HG03457 (cell line): ENCODE measurements at regions not wholly inside any gene's neighbourhood (a gene's known extent, or its start where the extent isn't known, plus 50 kb on each side); places are given as distances from the start of the nearest gene placed in this dataset.
"Not testable (repeated sequence)": the region's sequence is repeated elsewhere in the genome, so short reads cannot be mapped to it uniquely, and the experiment has no call there.

Source experiments
- ATAC-seq: cut with Tn5 transposase; IDR thresholded peaks from one replicate; pipeline ENCODE4 v1.9.1; 2021; ENCODE audit warnings: moderate number of reproducible peaks; ENCODE audit not compliant: unreplicated experiment

GRCh38 chr12:67758521-67758920 is 110.0 kb downstream of the DYRK2 start:
- ATAC-seq, result no peak

DNA sequence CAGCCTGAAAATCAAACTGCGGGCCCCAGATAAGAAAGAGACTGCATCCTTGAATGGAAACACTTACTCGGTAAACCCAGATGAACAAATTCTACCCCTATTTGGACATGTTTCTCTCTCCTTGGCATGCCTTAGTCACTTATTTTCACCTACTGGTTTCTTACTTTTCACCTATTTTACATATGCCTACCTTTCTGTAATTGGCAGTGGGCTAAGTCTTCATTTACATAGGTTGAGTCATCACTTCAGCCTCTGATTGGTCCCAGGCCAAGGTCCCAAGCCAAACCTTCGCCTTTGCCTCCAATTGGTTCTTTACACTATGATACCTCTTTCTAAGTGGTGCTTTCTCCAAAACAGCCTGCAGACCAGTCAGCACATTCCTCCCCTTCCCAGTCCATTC is 111.3 kb downstream of the DYRK2 start:
- ATAC-seq, result no peak

- ATAC-seq, result no peak
Measured at GRCh38 chr12:67760586-67761275, 112.2 kb downstream of the DYRK2 start.

GRCh38 chr12:67761566-67761965 is 113.0 kb downstream of the DYRK2 start:
- ATAC-seq, result no peak

DNA sequence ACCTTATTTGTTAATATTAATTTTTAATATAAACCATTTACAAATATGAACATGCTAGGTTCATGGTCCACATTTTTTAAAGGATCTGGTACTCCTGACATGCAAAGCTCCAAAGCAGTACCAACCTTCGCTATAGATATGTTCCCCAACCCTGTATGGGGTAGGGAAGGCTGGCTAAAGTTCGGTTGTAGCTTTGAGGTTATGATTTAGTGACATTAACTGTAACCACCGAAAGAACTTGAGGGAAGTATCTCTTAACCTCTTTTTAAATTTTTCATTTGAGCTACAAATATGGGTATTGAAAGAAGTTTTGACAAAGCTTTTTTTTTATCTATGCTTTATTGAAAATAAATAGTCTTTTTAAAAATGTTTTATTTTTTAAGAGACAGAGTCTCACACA is 115.5 kb downstream of the DYRK2 start:
- ATAC-seq, result no peak

GRCh38 chr12:67764946-67765619 is 116.5 kb downstream of the DYRK2 start:
- no peak for ATAC-seq

DNA sequence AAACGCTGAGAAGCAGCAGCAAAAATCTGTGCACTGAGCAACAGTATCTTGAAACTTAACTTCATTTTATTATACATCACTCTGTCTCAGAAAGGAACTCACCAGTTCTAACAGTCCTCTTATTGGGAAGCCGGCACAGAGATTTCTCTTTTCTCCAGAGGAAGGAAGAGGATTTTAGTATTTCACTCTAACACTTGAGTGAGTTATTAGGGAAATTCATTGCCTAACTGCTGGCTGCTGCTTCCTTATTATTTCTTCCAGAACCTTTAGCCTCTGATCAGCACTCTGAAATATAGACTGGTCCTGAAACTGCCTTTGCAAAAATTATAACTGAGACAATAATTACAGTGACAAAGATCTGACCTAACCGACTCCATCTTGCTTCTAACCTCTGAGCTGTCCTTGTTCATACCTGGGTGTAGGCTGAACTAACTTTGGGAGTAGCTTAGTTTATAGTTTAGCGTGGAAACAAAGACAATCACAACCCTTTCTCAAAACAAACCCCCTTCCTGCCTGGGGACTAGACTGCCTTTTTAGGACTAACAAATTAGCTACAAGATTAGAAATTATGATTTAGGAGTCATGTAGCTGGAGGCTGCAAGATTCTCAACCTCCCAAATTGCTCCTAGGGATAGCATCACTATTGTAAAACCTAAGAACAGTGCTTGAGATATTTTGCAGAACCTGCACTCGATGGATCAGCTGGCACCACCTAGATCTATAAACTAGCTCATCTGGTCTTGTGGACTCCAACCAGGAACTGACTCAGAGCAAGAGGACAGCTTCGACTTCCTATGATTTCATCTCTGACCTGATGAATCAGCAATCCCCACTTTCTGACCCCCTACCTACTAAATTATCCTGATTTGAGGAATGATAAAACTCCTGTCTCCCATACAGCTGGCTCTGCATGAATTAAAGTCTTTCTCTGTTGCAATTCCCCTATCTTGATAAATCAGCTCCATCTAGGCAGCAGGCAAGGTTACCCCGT is 117.5 kb downstream of the DYRK2 start:
- no peak for ATAC-seq

GRCh38 chr12:67772267-67773169 is 124.0 kb downstream of the DYRK2 start:
- ATAC-seq, result no peak

DNA sequence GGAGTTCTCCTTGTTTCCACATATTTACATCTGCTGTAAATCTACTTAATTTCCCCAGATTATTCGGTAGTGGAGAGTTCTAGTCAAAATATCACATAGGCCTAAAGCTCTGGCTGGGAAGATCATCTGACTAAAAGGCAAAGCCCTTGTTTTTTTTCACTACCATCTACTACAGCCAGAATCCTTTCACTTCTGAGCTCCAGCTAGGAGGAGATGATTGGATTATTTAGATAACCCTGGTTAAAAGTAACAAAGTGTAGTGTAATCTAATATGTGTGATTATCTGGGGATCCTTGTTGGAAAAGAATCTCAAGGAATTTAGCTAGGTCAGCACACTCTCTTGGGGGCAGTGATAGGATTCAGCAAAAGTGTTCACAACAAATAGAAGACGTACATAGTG is 125.4 kb downstream of the DYRK2 start:
- ATAC-seq, result no peak

DNA sequence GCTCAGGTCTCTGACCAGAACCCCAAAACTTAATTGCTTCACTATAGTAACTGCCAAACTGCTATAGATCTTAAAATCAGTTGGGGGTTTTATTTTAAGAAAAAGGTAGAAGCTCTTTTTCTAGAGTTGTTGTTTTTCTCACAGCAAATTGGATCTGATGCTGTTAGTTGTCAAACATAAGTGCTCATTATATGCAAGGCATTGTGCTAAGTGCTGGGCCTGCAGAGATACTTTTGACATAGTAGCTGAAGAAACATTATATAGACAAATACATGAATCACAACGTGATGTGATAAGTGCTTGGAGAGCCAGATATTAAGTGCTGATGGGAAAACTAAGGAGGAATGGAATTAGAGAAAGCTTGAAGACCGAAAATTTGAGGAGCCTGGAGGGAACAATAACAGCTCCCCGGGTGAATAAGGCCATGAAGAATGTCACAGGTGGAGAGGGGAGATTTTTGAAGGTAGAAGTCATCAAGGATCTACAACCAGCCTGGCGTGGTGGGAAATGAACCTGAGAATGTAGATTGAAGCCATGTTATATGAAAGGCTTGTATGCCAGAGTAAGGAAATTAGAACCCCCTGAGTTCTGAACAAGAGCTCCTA is 126.5 kb downstream of the DYRK2 start:
- no peak for ATAC-seq

DNA sequence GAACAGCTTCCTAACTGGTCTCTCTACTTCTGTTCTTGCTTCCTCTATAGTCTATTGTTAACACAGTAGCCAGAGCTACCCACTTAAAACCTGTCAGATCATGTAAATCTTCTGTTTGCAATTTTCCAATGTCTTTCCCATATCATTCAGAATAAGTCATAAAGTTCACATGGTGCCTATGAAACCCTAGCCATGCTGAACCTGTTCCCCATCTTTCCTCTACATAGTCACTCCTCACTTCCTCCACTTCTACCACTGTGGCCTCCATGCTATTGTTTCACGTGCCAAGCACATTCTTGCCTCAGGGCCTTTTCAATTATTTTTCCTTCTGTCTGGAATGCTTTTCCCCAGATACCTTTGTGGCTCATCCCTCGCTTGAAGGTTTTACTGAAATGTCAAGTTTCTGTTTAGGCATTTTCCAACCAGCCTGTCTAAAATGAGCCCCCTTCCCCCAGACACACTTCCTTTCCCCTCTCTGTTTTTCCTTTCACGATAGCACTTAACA is 132.1 kb downstream of the DYRK2 start:
- ATAC-seq, result no peak

GRCh38 chr12:67782573-67782972 is 134.0 kb downstream of the DYRK2 start:
- no peak for ATAC-seq

GRCh38 chr12:67783393-67783792 is 134.8 kb downstream of the DYRK2 start:
- ATAC-seq, result no peak

DNA sequence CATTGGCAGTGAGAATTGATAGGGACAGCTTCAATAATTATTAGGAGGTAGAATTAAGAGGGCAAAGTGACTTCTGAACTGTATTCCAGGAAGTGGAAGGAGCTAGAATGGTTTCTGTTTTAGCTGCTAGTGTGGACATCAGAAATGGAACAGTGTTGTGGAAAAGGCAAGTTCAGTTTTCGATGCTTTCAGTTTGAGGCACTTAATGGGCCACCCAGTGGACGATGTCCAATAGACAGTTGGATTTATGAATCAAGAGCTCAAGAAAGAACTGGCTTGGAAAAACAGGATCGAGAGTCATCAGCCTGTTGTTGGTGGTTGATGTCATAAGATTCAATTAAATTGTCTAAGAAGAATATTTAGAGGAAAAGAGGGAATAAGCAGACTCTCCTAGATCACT is 136.3 kb downstream of the DYRK2 start:
- ATAC-seq, result no peak

GRCh38 chr12:67786086-67786485 is 137.5 kb downstream of the DYRK2 start:
- ATAC-seq, result no peak

GRCh38 chr12:67788118-67788517 is 139.6 kb downstream of the DYRK2 start:
- no peak for ATAC-seq

DNA sequence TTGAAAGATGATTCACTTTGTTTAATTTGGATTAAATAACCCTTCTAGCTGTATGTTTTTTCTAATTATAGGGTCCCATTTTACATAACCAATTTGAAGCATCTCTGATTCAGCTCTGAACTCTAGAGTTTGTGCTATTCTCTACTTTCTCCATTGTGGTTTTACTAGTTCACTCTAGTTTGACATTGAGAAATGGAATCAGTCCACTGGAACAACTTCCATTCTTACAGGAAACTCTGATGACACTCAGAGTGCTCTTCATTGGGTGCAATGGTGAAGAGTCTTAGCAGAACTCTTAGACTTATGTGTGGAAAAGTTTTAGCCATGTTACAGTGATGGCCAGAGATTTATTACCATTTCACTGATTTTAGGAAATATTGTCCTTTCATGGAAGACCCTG is 140.7 kb downstream of the DYRK2 start:
- ATAC-seq, result no peak

- ATAC-seq, result no peak
Measured at GRCh38 chr12:67790660-67791059, 142.1 kb downstream of the DYRK2 start.

DNA sequence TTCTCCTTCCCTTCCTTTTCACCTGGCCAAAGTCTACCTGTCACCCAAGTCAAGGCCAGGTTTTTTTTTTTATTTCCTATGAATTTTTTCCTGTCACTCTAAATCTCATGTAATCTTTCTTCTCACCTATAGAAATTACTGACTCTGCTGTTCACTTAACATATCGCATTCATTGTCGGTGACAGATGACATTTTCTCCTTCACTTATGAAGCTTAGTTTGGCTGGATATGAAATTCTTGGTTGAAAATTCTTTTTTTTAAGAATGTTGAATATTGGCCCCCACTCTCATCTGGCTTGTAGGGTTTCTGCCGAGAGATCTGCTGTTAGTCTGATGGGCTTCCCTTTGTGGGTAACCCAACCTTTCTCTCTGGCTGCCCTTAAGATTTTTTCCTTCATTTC is 142.8 kb downstream of the DYRK2 start:
- ATAC-seq, result not testable (repeated sequence)

DNA sequence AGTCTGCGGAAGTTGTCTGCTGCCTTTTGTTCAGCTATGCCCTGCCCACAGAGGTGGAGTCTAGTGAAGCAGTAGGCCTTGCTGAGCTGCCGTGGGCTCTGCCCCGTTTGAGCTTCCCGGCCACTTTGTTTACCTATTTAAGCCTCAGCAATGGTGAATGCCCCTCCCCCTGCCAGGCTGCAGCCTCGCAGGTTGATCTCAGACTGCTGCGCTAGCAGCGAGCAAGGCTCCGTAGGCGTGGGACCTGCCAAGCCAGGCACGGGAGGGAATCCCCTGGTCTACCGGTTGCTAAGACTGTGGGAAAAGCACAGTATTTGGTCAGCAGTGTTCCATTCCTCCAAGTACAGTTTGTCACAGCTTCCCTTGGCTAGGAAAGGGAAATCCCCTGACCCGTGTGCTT is 143.6 kb downstream of the DYRK2 start:
- no peak for ATAC-seq
